ENCODE measurements at regions not wholly inside any gene's neighbourhood (a gene's known extent, or its start where the extent isn't known, plus 50 kb on each side); places are given as distances from the start of the nearest gene placed in this dataset.

DNA sequence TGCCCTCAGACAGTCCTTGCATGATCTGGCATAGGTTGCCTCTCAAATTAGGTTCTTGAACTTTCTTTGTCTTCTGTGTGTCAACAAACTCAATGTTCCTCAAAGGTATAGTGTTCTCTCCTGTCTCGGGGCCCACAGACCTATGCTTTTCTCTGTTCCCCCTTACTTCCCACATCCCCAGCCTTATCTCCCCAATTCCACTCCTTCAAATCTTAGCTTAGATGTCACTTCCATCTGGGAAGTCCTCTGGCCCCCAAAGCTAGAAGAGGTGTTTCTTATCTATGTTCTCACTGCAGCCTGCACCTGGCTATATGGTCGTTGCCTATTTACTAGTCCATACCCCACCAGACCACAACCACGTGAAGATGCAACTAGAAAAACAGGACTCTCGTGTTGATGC lies 134.6 kb upstream of the MYCN start:
- TF ChIP-seq, protein P1, sequence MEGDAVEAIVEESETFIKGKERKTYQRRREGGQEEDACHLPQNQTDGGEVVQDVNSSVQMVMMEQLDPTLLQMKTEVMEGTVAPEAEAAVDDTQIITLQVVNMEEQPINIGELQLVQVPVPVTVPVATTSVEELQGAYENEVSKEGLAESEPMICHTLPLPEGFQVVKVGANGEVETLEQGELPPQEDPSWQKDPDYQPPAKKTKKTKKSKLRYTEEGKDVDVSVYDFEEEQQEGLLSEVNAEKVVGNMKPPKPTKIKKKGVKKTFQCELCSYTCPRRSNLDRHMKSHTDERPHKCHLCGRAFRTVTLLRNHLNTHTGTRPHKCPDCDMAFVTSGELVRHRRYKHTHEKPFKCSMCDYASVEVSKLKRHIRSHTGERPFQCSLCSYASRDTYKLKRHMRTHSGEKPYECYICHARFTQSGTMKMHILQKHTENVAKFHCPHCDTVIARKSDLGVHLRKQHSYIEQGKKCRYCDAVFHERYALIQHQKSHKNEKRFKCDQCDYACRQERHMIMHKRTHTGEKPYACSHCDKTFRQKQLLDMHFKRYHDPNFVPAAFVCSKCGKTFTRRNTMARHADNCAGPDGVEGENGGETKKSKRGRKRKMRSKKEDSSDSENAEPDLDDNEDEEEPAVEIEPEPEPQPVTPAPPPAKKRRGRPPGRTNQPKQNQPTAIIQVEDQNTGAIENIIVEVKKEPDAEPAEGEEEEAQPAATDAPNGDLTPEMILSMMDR (IDR thresholded peaks at IDR 0.05) = no peak

DNA sequence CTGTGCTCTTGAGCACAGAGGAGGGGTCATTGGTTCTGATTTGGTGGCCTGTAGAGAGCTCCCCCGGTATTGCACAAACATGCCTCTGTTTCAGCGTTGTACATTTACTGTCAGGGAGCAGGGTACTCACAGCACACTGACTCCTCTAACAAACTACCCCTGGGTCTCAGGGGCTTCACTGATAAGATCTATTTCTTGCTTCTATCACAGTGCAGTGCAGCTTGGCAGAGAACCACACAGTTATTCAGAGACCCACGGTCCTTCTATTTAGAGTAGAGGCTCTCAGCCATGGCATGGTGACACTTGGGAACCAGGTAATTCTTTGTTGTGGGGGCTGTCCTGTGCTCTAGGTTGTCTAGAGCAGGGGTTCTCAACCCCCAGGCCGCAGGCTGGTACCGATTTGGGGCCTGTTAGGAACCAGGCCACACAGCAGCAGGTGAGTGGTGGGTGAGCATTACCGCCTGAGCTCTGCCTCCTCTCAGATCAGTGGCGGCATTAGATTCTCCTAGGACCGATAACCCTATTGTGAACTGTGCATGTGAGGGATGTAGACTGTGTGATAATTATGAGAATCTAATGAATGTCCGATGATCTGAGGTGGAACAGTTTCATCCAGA lies 133.4 kb upstream of the MYCN start:
- TF ChIP-seq, protein P1 (IDR thresholded peaks at IDR 0.05) = no peak

- TF ChIP-seq, protein P1 (IDR thresholded peaks at IDR 0.05) = no peak
Measured at GRCh38 chr2:15807418-15808203, 132.7 kb upstream of the MYCN start.

DNA sequence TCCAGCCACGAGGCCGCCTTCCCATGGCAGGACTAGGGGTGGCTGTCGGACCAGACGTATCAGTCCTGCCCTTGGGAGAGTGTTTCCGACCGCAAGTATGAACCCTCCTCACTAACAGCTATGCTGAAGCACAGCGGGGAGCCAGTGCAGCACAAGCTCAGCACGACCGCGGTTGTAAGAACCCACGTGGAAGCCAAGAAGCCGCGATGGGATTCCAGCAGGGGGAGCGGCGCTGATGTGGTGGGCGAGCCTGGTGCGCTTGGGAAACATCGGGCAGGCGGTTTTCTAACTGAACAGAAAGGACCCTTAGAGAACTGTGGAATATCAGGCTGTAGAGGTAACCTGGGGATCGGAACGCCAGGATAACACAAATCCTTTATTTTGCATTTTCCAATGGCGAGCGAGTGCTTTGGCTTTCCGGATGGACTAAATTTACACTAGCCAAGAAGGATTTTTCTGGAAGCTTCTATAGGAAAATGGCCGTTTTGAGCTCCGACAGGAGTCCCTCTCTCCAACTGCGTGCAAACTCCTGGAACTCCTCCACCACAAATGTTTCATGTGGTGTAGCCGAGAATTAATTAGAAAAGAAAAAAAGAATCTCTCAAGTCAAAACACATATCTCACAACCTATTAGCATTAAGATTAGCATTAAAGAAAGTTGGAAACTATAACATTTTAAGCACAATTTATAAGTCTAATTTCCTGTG lies 132.0 kb upstream of the MYCN start:
- TF ChIP-seq, protein P1 (IDR thresholded peaks at IDR 0.05) = no peak

DNA sequence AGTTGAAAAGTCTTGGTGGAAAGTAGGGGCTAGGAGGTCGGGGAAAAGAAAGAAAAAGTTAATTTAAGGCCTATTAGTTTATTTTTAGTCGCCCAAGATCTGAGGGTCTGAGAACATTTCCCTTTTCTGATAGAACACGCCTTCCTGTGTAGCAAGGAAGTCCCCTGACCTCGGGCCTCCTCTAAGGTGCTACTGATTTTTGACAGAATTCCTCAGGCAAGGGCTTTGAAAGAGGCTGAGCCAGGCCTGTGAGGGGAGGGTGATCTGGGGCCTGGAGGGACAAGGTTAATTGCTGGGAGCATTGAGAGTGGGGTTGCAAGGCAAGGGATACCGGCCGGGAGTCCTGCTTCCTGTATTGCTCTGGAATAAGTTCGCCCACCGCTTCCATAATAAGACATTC lies 131.4 kb upstream of the MYCN start:
- TF ChIP-seq, protein P1 (IDR thresholded peaks at IDR 0.05) = no peak

- TF ChIP-seq, protein P1 (IDR thresholded peaks at IDR 0.05) = no peak
Measured at GRCh38 chr2:15809404-15809803, 130.9 kb upstream of the MYCN start.

DNA sequence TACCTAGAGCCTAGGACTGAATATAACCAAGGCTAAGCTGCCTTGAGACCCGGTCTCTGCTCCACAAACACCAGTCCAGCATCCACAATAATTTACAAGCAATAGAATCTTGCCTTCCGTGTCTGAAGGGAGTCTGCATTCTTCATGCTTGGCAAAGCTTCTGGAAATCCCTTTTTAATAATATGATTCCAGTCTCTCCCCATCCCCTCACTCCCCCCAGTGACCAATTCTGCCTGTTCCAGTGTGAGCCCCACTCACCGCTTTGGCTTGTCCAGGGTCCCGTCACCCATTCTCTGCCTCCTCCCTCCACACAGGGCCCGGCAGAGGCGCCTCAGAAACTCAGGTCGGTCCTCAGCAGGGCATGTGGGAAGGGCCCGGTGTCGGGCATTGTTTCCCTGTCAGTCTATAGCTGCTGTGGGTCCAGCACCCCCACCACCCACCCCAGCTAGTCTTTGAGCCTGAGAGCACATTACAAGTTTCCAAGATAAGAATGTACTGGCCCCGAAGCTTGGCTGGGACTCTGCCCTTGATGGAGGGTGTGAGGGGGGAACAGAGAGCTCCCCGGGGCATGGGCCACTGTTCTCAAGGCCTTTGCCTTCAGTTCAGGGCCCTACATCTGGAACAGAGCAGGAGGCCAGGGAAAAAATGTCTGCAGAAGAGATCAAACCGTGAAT lies 129.7 kb upstream of the MYCN start:
- TF ChIP-seq, protein P1 (IDR thresholded peaks at IDR 0.05) = no peak

Data from LNCAP (cell line).